ENCODE measurements at regions not wholly inside any gene's neighbourhood (a gene's known extent, or its start where the extent isn't known, plus 50 kb on each side); places are given as distances from the start of the nearest gene placed in this dataset.
"Not testable (repeated sequence)": the region's sequence is repeated elsewhere in the genome, so short reads cannot be mapped to it uniquely, and the experiment has no call there.

DNA sequence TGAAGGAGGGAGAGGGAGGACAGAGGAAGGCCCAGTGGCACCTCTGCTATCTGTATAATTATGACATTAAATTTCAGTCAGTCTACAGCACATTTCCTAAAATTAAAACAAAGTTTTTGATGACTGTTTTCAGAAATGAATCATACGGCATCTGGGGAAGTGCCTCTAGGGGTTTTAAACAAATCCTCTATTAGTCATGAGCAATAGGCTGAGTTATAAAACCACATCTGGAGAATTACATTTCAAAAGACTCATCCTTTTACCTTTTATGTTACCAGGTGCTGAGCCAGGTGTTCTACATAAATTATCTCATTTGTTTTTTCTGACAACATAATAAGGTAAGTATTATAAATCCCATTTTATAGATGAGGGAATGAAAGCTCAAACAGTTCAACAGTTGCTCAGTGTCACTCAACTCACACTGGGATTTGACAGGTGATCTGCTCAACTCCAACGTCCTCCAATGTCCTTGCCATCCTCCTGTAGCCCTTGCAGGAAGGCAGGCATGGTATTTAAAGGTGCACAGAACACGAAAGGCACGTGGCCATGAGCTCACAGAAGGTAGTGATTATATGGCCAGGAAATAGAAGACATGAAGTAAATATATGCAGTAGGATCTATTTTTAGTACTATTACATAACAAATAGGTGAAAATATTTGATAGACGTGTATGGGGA, 184.2 kb upstream of the MAN1A1 start:
- no peak for DNase-seq (ENCODE audit: low read depth in 4 of 4, low spot score in 3 of 4)

DNA sequence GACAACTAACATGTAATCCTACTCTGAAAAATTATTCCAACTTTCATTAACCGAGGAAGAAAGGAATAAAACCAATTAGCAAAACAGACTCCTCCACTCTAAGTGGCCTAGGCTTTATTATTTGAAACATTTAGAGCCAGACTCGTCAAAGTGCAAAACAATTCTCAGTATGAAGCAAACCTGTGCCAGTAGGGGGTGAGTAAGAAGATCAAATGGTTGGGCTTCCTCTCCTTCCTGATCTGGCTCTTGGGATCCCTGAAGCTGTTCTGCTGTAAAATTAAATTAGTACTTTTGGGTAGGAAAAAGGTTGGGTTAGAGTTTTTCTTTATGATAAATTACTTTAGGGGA, 177.6 kb upstream of the MAN1A1 start:
- no peak for DNase-seq (ENCODE audit: low read depth in 4 of 4, low spot score in 3 of 4)

DNA sequence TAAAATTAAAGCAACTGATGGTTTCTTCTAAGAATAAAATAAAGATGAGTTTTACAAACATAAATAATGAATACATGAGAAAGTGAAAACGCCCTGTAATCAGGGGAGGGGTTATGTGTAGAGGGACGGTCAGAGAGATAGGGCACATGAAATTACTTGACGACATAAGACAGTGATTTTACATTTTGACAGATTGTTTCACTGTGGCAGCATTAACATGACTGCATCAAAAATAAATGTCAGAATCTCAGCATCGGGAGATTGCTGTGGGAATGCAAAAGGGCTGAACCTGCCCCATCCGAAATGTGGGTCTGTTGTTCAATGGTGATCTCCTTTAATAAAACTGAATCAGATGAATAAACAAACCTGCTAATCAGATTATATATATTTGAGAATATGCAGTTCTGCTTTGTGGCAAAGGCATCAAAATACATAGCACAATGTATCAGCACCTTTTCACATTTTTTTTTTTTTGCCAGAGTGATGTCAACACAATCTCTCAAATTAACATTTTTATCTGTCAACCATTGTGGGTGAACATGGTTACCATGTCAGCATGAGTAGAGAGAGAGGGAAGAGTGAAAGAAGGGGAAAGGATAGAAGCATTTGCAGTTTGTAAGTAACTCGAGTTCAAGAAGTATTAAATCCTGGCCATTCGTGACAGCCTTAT, 177.1 kb upstream of the MAN1A1 start:
- no peak for DNase-seq (ENCODE audit: low read depth in 4 of 4, low spot score in 3 of 4)

DNA sequence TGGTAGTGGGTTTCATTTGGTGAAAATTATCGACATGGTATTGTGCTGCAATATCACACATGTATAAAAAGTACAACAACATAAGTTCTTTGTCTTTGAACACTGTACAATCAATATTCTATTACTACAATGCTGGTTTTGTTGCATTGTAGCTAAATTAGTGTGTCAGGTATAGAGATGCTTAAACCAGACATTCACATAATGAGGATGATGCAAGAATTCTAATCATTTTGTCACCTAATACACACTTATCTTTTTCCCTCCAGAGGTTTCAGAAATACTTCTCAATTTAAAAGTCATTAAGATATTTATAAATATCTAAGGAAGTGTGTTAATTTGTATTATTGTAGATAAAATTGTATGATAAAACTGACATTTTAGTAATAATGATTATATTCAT, 174.8 kb upstream of the MAN1A1 start:
- no peak for DNase-seq (ENCODE audit: low read depth in 4 of 4, low spot score in 3 of 4)

DNA sequence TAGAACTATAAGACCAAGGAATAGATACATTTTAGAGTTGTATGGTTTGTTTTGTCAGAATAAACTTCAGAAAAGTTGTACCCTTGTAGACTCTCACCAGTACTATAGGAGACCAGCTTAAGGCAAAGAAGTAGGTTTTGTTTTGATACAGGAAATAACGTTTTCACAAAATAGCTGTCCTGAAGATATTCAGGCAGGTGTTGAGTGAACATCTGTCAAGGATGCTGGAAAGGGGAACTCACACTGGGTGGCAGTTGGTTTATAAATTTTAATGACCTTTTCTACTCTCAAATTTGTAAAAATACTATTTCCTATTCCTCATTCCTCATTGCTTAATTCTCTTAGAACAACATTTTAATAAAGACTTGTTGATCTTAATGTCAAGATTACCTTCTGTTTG, 174.0 kb upstream of the MAN1A1 start:
- DNase-seq (ENCODE audit: low read depth in 4 of 4, low spot score in 3 of 4): no peak

DNA sequence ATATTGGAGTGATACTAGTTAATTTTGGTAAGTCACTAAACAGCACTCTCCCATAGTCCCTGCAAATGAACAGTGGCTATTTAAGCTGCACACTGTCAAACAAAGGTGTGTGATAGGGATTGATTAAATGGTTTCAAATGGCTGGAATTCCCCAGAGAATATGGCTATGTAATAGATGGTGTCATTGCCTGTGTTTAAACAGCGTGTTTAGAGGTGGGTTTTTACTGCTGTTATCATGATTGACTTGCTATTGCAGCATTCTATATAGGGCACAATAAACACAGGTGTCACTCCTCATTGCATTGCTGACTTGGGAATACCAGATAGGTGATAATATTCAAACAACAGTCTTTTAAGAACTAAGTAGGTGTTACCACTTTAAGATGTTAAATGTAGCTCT, 171.7 kb upstream of the MAN1A1 start:
- no peak for DNase-seq (ENCODE audit: low read depth in 4 of 4, low spot score in 3 of 4)

DNA sequence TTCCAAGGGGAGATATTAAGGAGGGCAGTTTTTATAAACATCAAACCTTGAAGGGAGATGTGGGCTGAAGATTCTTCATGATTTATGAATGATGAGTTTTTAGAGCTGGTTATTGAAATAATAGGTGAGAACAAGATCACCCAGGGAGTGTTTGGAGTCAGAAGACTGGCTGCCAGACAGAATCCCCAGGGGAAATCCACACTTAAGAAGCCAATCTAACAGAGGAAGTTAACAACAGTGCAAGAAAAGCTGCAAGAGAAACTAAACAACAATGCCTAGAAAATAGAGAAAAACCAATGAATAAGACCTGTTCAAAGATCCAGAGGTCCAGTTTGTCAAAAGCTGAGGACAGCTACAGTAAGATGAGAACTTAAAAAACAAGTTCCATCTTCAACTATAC, 167.9 kb upstream of the MAN1A1 start:
- DNase-seq (ENCODE audit: low read depth in 4 of 4, low spot score in 3 of 4): no peak

DNA sequence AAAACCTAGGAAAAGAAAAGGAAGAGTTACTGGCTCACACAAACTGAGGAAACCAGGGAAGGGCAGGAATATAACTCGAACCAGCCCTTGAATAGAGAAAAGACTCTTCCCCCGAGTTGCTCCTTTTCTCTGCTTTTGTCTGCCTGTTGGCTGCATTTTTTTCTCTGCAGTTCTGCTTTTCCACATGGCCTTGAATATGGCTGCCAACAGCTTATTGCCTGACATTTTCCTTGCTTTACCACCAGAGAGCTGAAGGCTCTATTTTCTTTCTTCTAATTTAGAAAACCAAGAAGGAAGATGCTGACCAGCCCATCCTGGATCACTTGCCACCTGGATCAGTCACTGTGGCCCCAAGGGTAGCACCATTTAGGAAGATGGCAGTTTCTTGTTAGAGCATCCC, 164.8 kb upstream of the MAN1A1 start:
- DNase-seq (ENCODE audit: low read depth in 4 of 4, low spot score in 3 of 4): no peak

DNA sequence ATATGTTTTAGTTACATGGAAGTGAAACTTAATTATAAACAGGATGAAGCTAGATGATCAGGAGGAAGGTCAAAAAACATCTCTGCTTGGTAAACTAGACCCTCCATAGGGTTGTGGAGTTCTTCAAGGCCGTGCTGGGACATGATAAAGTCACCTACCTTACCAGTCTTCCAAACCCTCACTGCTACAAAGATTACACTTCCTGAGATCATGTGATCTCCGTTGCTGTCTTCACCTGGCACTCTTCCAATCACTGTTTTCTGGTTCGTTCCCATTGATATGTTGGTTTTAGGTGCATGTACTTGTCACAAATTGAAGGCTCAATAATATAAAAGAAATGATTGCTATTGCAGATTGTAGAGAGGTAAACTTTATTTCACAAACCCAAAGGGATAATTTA, 161.5 kb upstream of the MAN1A1 start:
- DNase-seq (ENCODE audit: low read depth in 4 of 4, low spot score in 3 of 4): no peak

DNA sequence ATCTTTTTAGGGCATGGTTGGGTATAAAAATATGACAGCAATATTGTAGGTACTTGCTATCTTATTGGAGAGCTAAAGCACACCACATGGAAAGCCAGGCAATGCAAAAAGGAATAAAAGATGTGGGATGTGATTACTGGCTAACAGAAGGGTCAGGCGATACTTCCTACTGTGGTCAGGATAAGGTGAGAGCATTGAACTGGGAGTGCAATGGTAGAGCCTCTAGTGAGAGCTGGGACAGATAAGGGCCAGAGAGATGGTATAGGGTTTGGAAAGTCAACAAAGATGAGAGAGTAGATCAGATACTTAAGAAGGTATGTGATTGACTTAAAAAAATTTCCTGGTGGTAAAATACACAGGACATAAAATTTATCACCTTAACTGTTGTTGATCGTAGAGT, 160.7 kb upstream of the MAN1A1 start:
- DNase-seq (ENCODE audit: low read depth in 4 of 4, low spot score in 3 of 4): no peak

DNA sequence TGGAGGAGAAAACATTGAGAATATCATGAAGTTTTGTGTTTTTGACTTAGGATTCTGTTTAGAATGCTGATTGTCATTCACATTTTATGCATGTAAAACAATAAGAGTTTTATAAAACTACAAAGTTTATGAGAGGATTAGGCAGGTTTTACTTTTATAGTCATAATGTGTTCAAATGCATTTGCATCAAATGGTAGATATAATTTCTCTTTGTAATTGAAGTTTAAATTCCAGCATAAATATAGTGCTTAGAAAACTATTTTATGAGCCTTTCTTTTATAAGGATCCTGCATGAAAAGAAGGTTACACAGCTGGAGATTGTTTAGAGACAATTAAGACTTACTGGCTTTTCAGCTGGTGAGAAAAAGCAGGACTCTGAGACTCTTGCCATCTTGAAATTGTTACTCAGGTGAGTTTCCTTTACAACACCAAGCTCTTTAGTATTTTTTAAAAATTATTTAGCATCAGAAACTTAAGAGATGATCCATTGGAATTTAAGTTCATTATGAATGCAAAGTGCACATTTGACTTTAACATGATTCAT, 157.1 kb upstream of the MAN1A1 start:
- DNase-seq (ENCODE audit: low read depth in 4 of 4, low spot score in 3 of 4): no peak

DNA sequence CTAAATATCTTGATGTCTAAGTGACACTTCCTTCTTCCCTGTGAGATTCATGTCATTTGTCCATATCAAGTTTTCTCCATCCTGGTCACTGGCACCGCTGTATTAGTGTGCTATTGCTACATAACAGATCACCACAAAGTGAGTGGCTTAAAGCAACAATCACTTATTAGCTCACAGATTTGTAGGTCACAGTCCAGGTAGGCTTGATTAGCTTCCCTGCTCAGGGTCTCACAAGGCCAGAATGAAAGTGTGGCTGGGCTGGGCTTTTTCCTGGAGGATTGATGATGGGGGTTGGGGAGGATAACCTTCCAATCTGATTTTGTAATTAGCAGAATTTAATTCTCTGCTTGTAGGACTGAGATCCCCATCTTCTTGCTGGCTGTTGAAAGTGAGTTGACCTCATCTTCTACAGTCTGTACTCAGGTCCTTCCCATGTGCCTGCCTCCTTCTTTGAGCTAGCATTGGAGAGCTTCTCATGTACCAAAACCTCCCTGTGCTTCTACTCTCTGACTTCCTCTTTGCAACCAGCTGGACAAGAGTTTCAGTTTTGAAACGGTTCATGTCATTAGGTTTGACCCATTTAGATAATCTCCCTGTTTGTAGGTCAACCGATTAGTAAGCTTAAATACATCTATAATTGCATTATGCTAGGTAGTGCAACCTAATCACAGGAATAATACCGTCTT, 152.4 kb upstream of the MAN1A1 start:
- no peak for DNase-seq (ENCODE audit: low read depth in 4 of 4, low spot score in 3 of 4)

DNA sequence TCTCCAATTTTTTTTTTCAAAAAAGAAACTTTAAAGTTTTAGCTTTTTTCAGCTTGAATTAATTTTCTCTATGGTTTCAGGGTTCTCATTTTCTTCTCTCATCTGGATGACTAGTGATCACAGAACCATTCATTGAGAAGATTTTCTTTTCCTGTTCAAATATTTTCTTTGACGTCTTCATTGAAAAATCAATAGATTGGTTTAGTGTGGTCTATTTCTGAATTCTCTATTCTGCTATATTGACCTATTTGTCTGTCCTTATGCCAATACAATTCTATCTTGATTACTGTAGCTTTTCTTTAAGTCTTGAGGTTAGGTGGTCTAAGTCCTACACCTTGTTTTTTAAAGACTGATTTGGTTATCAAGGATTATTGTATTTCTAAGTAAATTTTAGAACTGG, 150.2 kb upstream of the MAN1A1 start:
- DNase-seq (ENCODE audit: low read depth in 4 of 4, low spot score in 3 of 4): no peak

DNA sequence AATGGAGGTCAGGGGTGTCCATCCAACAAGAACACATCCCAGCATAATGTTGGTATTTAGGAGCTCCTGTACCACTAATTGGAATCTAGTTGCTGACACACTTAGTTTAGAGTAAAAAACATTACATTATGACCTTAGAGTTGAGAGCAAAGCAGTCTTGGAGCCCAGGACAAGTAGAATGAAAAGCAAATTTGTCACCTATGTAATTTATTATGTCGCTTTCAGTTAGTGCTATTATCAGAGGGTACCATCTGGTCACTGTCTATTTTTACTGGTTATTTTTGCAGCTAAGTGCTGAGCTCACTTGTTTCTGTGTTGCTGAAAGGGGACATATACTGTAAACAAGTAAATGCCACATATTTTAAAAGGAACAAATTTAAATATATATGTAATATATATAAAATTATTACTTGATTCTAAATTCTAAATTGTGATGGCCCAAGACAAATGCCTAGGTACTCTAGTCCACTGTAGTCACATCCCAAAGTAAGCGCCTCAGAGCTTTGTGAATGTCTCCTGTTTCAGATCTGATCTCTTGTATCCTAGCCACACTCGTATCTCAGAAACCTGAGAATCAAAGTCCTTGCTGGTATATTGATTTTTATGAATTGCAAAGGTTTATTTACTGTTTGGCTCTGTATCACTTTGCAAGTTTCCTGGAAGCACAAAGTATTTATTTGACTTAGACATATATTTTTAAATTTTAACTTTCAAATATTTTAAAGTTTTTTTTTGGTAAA, 148.6 kb upstream of the MAN1A1 start:
- DNase-seq (ENCODE audit: low read depth in 4 of 4, low spot score in 3 of 4): no peak

DNA sequence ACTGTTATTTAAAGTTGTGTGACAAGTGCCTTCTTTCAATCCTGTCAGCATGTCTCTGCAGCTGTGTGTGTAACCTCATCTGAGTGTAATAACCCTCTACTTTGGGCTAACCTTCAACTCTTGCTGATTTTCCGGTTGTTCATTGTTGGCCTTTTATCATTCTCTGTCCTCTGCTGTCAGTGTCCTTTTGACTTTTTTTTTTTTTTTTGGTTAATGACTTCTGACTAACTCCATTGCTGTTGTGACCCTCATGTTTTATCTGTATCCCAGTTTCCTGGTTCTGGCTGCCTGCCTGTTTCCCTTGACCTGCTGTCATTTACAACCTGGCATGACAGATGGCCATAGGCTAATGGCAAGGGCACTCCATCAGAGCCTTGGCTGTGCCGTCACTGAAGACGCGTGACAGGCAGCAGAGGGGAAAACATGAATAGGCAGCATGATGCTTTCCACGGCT, 145.7 kb upstream of the MAN1A1 start:
- DNase-seq (ENCODE audit: low read depth in 4 of 4, low spot score in 3 of 4): no peak

DNA sequence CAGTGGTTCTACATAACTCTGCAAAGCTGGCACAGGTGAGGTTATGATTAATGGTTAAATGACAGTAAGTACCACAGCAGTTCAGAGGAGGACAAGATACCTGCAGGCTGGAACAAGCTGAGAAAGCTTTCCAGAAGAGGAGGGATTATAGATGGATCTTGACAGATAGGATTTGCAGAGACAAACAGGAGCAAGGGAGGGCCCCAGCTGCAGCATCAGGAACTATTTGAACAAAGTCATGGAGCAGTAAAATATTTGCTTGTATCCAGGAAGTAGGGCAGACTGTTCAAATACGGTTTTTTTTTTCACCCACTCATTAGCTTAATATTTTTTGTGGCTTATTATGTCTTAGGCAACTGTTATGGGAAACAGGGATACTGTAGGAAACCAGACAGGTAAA, 144.4 kb upstream of the MAN1A1 start:
- DNase-seq (ENCODE audit: low read depth in 4 of 4, low spot score in 3 of 4): no peak

DNA sequence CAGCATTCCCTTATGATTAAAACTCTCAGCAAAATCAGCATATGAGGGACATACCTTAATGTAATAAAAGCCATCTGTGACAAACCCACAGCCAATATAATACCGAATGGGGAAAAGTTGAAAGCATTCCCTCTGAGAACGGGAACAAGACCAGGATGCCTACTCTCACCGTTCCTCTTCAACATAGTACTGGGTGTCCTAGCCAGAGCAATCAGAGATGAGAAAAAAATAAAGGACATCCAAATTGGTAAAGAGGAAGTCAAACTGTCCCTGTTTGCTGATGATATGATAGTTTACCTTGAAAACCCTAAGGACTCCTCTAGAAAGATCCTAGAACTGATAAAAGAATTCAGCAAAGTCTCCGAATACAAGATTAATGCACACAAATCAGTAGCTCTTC, 141.6 kb upstream of the MAN1A1 start:
- DNase-seq (ENCODE audit: low read depth in 4 of 4, low spot score in 3 of 4): not testable (repeated sequence)

DNA sequence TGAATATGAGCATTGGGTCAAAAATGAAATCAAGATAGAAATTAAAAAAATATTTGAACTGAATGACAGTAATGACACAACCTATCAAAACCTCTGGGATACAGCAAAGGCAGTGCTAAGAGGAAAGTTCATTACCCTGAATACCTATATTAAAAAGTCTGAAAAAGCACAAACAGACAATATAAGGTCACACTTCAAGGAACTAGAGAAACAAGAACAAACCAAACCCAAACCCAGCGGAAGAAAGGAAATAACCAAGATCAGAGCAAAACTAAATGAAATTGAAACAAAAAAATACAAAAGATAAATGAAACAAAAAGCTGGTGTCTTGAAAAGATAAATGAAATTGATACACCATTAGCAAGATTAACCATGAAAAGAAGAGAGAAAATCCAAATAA, 140.5 kb upstream of the MAN1A1 start:
- DNase-seq (ENCODE audit: low read depth in 4 of 4, low spot score in 3 of 4): not testable (repeated sequence)

DNA sequence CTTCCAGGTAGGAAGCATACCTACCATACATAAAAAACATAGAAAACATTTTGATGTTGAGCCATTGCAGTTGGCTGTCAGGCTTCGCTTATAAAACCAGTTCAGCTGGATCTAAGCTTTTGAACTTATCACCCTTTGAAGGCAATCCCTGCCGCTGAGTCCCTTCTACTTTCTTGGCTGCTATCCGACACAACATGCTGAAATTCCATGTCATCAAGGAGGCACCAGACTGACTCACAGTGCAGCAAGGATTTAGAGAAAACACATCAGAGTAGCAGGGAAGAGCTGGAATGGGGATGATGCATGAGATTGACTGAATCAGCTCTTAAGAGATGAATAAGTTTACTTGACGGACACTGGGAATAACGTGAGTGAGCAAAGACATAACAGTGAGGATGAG, 135.0 kb upstream of the MAN1A1 start:
- DNase-seq (ENCODE audit: low read depth in 4 of 4, low spot score in 3 of 4): no peak

DNA sequence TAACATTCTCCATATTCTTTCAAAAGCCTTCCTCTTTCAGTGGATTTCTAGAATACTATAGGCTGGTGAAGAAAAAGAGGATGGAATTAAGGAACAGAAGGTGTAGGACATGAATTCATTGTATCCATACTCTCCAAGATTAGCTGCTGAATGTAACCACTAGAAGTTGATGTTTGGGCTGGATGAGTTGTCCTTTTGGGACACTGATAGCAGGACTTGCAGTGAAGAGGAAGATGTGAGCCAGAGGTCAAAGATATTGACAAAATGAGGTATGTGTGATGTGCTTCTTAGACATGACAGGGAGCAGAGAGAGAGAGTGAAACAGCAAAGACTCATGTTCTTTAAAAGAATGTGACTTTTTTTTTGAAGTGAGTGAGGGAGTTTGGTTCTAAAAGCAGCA, 134.3 kb upstream of the MAN1A1 start:
- no peak for DNase-seq (ENCODE audit: low read depth in 4 of 4, low spot score in 3 of 4)

DNA sequence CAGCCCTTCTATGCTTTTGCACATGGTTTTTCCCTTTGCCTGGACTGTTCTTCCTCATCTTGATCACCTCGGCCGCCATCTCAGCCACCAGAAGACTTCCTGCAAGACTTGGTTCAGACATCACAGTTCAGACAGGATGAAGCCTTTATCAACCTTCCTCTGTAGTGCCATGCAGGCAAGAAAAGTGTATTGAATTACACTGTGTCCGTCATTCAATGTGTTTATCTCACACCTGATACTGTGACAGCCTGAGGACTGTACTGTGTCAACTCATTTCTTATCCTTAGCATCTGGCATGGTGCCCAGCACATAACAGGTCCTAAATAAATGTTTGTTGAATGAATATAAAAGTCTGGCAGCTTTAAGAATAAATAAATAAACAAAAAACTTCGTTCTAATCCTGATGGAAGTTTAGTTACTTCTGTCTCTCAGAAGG, 133.3 kb upstream of the MAN1A1 start:
- DNase-seq (ENCODE audit: low read depth in 4 of 4, low spot score in 3 of 4): no peak

Data from left renal pelvis (tissue), 4 donors.